Transverse colon (tissue), 4 donors: ENCODE measurements at regions not wholly inside any gene's neighbourhood (a gene's known extent, or its start where the extent isn't known, plus 50 kb on each side); places are given as distances from the start of the nearest gene placed in this dataset.

Experiments used
- DNase-seq: peaks from one replicate; pipeline ENCODE4 v3.0.0-alpha.2; 2019
- H3K27ac ChIP-seq, 4 donors: fragments of 200-600 bp; sonication (generic); 2 replicates each; pipeline ENCODE4 v1.5.1; 2016 to 2018; ENCODE audit warnings: inconsistent platforms in 4 of 4
- H3K27me3 ChIP-seq: fragments of 200-600 bp; sonication (generic); 2 replicates; pipeline ENCODE4 v1.5.1; 2017; ENCODE audit warnings: inconsistent platforms
- H3K36me3 ChIP-seq, 4 donors: fragments of 200-600 bp; sonication (generic); 2 replicates each; pipeline ENCODE4 v1.5.1; 2017 to 2019; ENCODE audit warnings: inconsistent platforms in 4 of 4
- H3K4me1 ChIP-seq, 4 donors: fragments of 200-600 bp; sonication (generic); 2 replicates each; pipeline ENCODE4 v1.5.1; 2017 to 2020; ENCODE audit warnings: inconsistent platforms in 4 of 4
- H3K4me3 ChIP-seq, 4 donors: fragments of 200-600 bp; sonication (generic); 1 replicate in 1 of 4; 2 replicates in 3 of 4; pipeline versions ENCODE4 v1.5.1 to v1.6.1; 2017 to 2019; ENCODE audit warnings: inconsistent platforms in 4 of 4
- H3K9me3 ChIP-seq, 2 donors: fragments of 200-600 bp; sonication (generic); 2 replicates each; pipeline ENCODE4 v1.5.1; 2017 to 2019; ENCODE audit warnings: inconsistent platforms in 2 of 2
- EP300 ChIP-seq: sonication (generic); formaldehyde crosslinking; IDR thresholded peaks from one replicate; pipeline ENCODE4 v1.6.1; 2017; ENCODE audit warnings: antibody characterized with exemption, low read depth
- POLR2A ChIP-seq: fragments of 450-650 bp; IDR thresholded peaks from one replicate; pipeline ENCODE4 v1.6.1; 2016; ENCODE audit warnings: antibody characterized with exemption, mild to moderate bottlenecking, moderate library complexity
- POLR2AphosphoS5 ChIP-seq, 3 donors: sonication (generic); formaldehyde crosslinking; IDR thresholded peaks; one replicate each; pipeline ENCODE4 v1.6.1; 2016; ENCODE audit warnings: antibody characterized with exemption in 3 of 3
- WGBS, 2 donors: methylation state at CpG; one replicate each; pipeline ENCODE4 v1.1.5; 2018; ENCODE audit warnings: low coverage in 1 of 2; 5-methylcytosine and 5-hydroxymethylcytosine counted together
- in situ Hi-C, 4 donors: fragments of 200-750 bp; cut with MboI; loops; one replicate each; pipeline versions ENCODE4 v1.15.0 to v1.15.1; 2017; ENCODE audit warnings: low sequenced_read_pairs in 3 of 4, low pct_ligation_motif_present in 1 of 4, low pct_unique_long_range_greater_than_20kb in 1 of 4
- intact Hi-C: fragments of 100-400 bp; cut with DNase I; formaldehyde crosslinking; loops from one replicate; pipeline ENCODE4 v1.15.1; 2023; ENCODE audit warnings: low total_unique reads
- TF ChIP-seq, protein P1 (sequence below), 5 experiments: fragments of 200-600 bp in 3 of 5; fragments of 450-650 bp in 2 of 5; sonication (generic) in 3 of 5; IDR thresholded peaks; 1 replicate in 2 of 5; 2 replicates in 3 of 5; pipeline ENCODE4 v1.5.1; 2016 to 2017; ENCODE audit warnings: antibody characterized with exemption in 5 of 5, inconsistent platforms in 3 of 5, mild to moderate bottlenecking in 2 of 5, moderate library complexity in 1 of 5

- no peak for TF ChIP-seq POLR2AphosphoS5 (IDR thresholded peaks at IDR 0.05)
- TF ChIP-seq POLR2A, result no peak
- TF ChIP-seq EP300, result no peak
- intact Hi-C loops, result no loop called here
- Histone ChIP-seq H3K36me3 (no peaks in the 10 kb centered on the region), H3K27me3 (no peaks in the 10 kb centered on the region), H3K27ac (no peak overlapping the region), H3K4me3 (no peak overlapping the region), H3K9me3 (no peaks in the 10 kb centered on the region), H3K4me1 (no peaks in the 10 kb centered on the region)
- no peak for DNase-seq
- 77 to 78% methylated on average over 3 of the region's 3 CpGs for WGBS, 2 donors
- in situ Hi-C loops, result no loop called here
Measured at GRCh38 chr2:126322342-126322741, 333.6 kb upstream of the GYPC start.

DNA sequence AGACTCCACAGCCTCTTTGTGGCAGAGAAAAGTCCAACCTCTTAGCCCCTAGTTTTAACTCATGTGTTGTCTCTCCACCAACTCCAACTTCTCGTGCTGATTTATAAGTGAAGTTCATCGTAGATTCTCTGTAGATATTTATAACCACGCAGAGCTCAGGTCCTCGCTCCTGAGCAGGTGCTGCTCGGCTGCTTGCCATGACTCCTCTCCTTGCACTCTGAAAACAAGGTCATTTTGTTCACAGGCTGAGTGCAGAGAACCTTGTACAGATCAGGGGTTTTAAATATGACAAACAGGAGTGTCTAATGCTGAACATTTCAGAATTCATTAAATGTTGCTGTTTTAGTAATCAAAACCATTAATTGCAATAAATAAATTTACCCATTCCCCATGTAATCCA, 330.8 kb upstream of the GYPC start:
- Histone ChIP-seq H3K36me3 (no peaks in the 10 kb centered on the region), H3K27me3 (no peaks in the 10 kb centered on the region), H3K4me3 (no peak overlapping the region), H3K27ac (no peak overlapping the region), H3K9me3 (no peaks in the 10 kb centered on the region), H3K4me1 (no peaks in the 10 kb centered on the region)
- in situ Hi-C loops (no loop called here), intact Hi-C loops (no loop called here)
- TF ChIP-seq POLR2A, result no peak
- TF ChIP-seq EP300, result no peak
- TF ChIP-seq POLR2AphosphoS5 (IDR thresholded peaks at IDR 0.05), result no peak
- TF ChIP-seq, protein P1, sequence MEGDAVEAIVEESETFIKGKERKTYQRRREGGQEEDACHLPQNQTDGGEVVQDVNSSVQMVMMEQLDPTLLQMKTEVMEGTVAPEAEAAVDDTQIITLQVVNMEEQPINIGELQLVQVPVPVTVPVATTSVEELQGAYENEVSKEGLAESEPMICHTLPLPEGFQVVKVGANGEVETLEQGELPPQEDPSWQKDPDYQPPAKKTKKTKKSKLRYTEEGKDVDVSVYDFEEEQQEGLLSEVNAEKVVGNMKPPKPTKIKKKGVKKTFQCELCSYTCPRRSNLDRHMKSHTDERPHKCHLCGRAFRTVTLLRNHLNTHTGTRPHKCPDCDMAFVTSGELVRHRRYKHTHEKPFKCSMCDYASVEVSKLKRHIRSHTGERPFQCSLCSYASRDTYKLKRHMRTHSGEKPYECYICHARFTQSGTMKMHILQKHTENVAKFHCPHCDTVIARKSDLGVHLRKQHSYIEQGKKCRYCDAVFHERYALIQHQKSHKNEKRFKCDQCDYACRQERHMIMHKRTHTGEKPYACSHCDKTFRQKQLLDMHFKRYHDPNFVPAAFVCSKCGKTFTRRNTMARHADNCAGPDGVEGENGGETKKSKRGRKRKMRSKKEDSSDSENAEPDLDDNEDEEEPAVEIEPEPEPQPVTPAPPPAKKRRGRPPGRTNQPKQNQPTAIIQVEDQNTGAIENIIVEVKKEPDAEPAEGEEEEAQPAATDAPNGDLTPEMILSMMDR (IDR thresholded peaks at IDR 0.05), result no peak
- WGBS, 2 donors, result 50 to 79% methylated on average over 1 to 5 of the region's 5 CpGs
- no peak for DNase-seq

GRCh38 chr2:126329173-126329572, 326.8 kb upstream of the GYPC start:
- Histone ChIP-seq H3K4me3 (no peak overlapping the region), H3K36me3 (no peaks in the 10 kb centered on the region), H3K27me3 (no peaks in the 10 kb centered on the region), H3K9me3 (peaks cover 0 to 5% of the 10 kb centered on the region in 2 donors), H3K27ac (no peak overlapping the region), H3K4me1 (no peaks in the 10 kb centered on the region)
- no peak for TF ChIP-seq EP300
- TF ChIP-seq POLR2AphosphoS5 (IDR thresholded peaks at IDR 0.05), result no peak
- TF ChIP-seq, protein P1 (IDR thresholded peaks at IDR 0.05), result no peak
- no peak for TF ChIP-seq POLR2A
- 78 to 100% methylated on average over 2 of the region's 2 CpGs for WGBS, 2 donors
- no peak for DNase-seq
- in situ Hi-C loops (no loop called here), intact Hi-C loops (no loop called here)

GRCh38 chr2:126342457-126342856, 313.5 kb upstream of the GYPC start:
- intact Hi-C loops (no loop called here), in situ Hi-C loops (no loop called here)
- no peak for DNase-seq
- H3K27ac ChIP-seq, result no peak overlapping the region
- H3K4me1 ChIP-seq, result no peaks in the 10 kb centered on the region
- no peak overlapping the region for H3K4me3 ChIP-seq
- 86 to 92% methylated on average over 4 of the region's 4 CpGs for WGBS, 2 donors
- no peaks in the 10 kb centered on the region for H3K9me3 ChIP-seq
- TF ChIP-seq POLR2AphosphoS5 (IDR thresholded peaks at IDR 0.05), result no peak
- TF ChIP-seq, protein P1 (IDR thresholded peaks at IDR 0.05), result no peak
- no peak for TF ChIP-seq EP300
- no peak for TF ChIP-seq POLR2A
- no peaks in the 10 kb centered on the region for H3K36me3 ChIP-seq
- no peaks in the 10 kb centered on the region for H3K27me3 ChIP-seq

DNA sequence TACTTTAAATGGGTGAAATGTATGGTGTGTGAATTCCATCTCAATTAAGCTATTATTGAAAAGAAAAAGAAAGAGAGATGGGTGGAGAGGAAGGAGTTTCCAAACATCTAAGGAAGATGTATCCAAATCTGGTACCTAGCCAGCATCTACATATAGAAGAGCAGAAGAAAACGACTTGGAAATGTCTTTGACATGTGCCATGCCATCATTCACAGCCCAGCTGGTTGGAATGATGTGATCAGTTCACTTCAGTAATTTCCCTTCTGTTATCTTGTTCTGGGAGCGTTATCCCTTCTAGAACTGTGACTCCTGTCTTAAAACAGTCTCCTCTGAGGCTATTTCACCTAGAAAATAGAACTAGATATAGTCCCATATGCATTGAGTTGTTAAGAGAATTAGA, 312.8 kb upstream of the GYPC start:
- DNase-seq, result no peak
- H3K4me3 ChIP-seq, result no peak overlapping the region
- no peak overlapping the region for H3K27ac ChIP-seq
- no peaks in the 10 kb centered on the region for H3K9me3 ChIP-seq
- in situ Hi-C loops (no loop called here), intact Hi-C loops (no loop called here)
- H3K27me3 ChIP-seq, result no peaks in the 10 kb centered on the region
- no peaks in the 10 kb centered on the region for H3K4me1 ChIP-seq
- no peak for TF ChIP-seq EP300
- TF ChIP-seq, protein P1 (IDR thresholded peaks at IDR 0.05), result no peak
- TF ChIP-seq POLR2A, result no peak
- TF ChIP-seq POLR2AphosphoS5 (IDR thresholded peaks at IDR 0.05), result no peak
- 62 to 63% methylated on average over 1 to 2 of the region's 2 CpGs for WGBS, 2 donors
- no peaks in the 10 kb centered on the region for H3K36me3 ChIP-seq
